GM12864 (cell line): ENCODE measurements at regions not wholly inside any gene's neighbourhood (a gene's known extent, or its start where the extent isn't known, plus 50 kb on each side); places are given as distances from the start of the nearest gene placed in this dataset.

Experiments used
- DNase-seq: peaks from one replicate; pipeline ENCODE4 v3.0.0-alpha.2; 2011; ENCODE audit warnings: low read depth
- H3K4me3 ChIP-seq: 2 replicates; pipeline ENCODE4 v1.5.1; 2011; ENCODE audit warnings: mild to moderate bottlenecking, low read depth, low read length, control low read depth
- CTCF ChIP-seq: IDR thresholded peaks from 2 replicates; pipeline ENCODE4 v1.5.1; 2011; ENCODE audit warnings: low read depth, mild to moderate bottlenecking, moderate library complexity, low read length, control low read depth, inconsistent platforms; ENCODE audit errors: missing control alignments

GRCh38 chr5:120016717-120017382, 387.5 kb downstream of the FAM170A start:
- TF ChIP-seq CTCF: no peak
- DNase-seq: no peak

GRCh38 chr5:120017513-120017912, 388.2 kb downstream of the FAM170A start:
- no peak overlapping the region for H3K4me3 ChIP-seq
- TF ChIP-seq CTCF: no peak
- DNase-seq: no peak

More at GRCh38 chr5:120016717-120017382, 387.5 kb downstream of the FAM170A start:
- H3K4me3 ChIP-seq: no peak overlapping the region

GRCh38 chr5:120035181-120035580, 405.8 kb downstream of the FAM170A start:
- no peak overlapping the region for H3K4me3 ChIP-seq
- DNase-seq: no peak
- TF ChIP-seq CTCF: no peak

DNA sequence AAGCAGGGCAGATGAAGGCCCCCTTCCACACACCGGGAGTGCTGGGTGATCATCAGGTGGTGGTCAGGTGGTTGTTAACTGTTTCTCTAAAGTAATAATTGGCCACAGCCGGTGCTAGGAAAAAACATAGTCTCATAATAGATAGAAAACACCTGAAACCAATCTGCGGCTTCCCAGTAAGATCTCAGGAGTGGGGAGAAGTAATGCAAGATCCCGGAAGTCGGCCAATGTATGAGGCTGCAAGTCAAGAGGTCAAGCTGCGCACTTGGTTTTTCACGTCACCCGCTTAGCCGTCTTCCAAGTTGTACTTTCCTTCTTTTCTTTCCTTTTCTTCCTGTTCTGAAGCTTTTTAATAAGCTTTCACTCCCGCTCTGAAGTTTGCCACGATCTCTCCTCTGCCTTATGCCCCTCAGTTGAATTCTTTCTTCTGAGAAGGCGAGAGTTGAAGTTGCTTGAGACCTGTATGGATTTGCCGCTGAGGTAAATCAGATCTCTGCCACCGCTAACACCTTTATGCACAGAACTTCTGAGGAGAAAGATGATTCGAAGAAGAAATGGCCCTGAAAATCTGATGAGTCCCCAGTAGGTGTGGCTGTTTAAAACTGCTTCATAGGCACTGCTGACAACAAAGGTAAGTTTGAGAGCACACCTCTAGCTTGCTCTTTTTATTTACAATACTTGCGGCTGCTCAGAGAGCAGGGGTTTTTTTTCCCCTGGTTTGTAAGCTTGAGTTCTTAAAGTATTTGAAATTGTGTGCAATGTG, 406.6 kb downstream of the FAM170A start:
- DNase-seq: no peak
- no peak overlapping the region for H3K4me3 ChIP-seq
- no peak for TF ChIP-seq CTCF

- no peak overlapping the region for H3K4me3 ChIP-seq
- no peak for TF ChIP-seq CTCF
- DNase-seq: no peak
These were observed 408.1 kb downstream of the FAM170A start for GRCh38 chr5:120037451-120037850.

DNA sequence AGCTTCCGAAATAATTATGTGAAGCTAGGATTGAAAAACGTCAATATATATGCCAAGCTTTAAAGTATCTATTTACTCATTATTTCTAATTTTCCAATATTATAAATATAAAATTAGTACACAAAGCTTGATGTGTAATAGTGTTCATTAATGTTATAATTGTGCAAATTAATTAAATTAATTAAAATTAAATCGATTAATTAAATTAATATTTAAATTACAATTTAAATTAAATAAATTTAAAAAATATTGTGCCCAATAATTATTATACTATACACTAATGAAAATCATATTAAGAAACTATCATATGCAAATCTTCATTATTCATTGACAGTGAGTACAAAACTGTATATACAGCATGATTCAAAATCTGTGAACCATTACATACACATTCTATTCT, 409.8 kb downstream of the FAM170A start:
- no peak for DNase-seq
- no peak for TF ChIP-seq CTCF
- H3K4me3 ChIP-seq: no peak overlapping the region

DNA sequence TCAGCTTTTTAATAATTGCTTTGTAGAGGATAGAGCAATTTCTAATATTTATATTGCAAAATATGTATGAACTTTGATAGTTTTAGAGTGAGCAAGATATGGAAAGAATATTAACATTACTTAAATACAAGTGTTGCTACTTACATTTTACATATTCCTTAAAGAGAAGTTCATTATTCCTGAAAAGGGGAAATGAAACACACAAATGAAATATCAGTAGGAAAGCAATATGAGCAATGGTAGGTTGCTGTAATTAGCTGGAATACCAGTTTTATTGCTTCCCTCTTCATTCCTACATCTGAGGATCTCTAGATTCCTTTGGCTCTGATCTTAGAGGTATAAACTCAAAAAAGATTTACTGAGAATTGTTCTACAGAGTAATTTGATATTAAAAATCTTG, 414.1 kb downstream of the FAM170A start:
- no peak for TF ChIP-seq CTCF
- DNase-seq: no peak
- no peak overlapping the region for H3K4me3 ChIP-seq
